Adrenal gland (tissue), 5 donors: ENCODE measurements at regions not wholly inside any gene's neighbourhood (a gene's known extent, or its start where the extent isn't known, plus 50 kb on each side); places are given as distances from the start of the nearest gene placed in this dataset.
"Not testable (repeated sequence)": the region's sequence is repeated elsewhere in the genome, so short reads cannot be mapped to it uniquely, and the experiment has no call there.

Source experiments
- POLR2A ChIP-seq, 2 donors: fragments of 450-650 bp; IDR thresholded peaks; one replicate each; pipeline ENCODE4 v1.6.1; 2017; ENCODE audit warnings: antibody characterized with exemption in 2 of 2, mild to moderate bottlenecking in 2 of 2, moderate library complexity in 1 of 2
- TF ChIP-seq, protein P1 (sequence below), 6 experiments: fragments of 450-650 bp in 4 of 6; fragments of 200-600 bp in 2 of 6; sonication (generic) in 1 of 6; IDR thresholded peaks; 1 replicate in 5 of 6; 2 replicates in 1 of 6; pipeline versions ENCODE4 v1.5.1 to v1.8.0; 2016 to 2021; ENCODE audit warnings: antibody characterized with exemption in 6 of 6, mild to moderate bottlenecking in 2 of 6, moderate library complexity in 1 of 6
- donor health status: DM: no; HTN: no; CAD: no.

GRCh38 chr4:9604893-9605190 is 160.6 kb downstream of the DEFB131A start:
- TF ChIP-seq, protein P1, sequence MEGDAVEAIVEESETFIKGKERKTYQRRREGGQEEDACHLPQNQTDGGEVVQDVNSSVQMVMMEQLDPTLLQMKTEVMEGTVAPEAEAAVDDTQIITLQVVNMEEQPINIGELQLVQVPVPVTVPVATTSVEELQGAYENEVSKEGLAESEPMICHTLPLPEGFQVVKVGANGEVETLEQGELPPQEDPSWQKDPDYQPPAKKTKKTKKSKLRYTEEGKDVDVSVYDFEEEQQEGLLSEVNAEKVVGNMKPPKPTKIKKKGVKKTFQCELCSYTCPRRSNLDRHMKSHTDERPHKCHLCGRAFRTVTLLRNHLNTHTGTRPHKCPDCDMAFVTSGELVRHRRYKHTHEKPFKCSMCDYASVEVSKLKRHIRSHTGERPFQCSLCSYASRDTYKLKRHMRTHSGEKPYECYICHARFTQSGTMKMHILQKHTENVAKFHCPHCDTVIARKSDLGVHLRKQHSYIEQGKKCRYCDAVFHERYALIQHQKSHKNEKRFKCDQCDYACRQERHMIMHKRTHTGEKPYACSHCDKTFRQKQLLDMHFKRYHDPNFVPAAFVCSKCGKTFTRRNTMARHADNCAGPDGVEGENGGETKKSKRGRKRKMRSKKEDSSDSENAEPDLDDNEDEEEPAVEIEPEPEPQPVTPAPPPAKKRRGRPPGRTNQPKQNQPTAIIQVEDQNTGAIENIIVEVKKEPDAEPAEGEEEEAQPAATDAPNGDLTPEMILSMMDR (IDR thresholded peaks at IDR 0.05): not testable (repeated sequence)
- TF ChIP-seq POLR2A (IDR thresholded peaks at IDR 0.05): not testable (repeated sequence)
